GM19240 (cell line): ENCODE measurements at regions not wholly inside any gene's neighbourhood (a gene's known extent, or its start where the extent isn't known, plus 50 kb on each side); places are given as distances from the start of the nearest gene placed in this dataset.

Experiments used
- DNase-seq: peaks from one replicate; pipeline ENCODE4 v3.0.0; 2011; ENCODE audit warnings: low spot score; ENCODE audit not compliant: insufficient read length

DNA sequence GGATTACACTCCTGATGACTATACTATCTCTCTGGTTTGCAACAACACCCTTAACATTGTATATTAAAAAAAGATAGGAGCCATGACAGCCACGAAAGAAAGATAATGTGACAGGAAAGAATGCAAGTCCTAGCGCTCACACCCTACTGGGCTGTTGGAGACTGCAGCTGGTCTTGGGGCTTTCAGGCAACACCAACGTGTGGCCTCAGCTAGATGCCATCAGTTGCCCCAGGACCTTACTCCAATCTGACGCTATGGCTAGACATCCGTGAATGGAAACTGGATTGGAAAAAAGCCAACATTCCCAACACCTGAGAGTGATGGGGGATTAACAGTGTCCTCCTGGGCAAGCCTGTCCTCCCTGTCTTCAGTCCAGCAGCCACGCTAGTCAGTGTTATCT is 357.4 kb upstream of the GULP1 start:
- no peak for DNase-seq

DNA sequence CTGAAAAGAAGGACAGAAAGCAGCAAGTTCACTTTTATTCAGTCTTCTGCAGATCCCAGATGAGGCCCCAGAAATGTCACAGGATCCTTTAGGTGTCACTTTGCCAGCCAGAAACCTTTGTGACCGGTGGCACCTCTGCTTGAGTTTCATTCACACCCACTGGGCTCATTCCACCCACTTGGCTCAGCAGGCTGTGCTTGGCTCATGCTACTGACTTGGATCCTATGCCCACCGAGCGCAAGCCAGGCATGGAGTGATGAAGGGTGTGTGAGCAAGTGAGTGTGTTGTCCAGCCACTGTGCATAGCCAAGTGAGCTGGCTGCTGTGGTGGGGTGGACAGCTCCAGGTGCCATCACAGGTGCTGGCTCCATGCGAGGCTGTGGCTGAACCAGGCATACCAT is 357.0 kb upstream of the GULP1 start:
- no peak for DNase-seq

DNA sequence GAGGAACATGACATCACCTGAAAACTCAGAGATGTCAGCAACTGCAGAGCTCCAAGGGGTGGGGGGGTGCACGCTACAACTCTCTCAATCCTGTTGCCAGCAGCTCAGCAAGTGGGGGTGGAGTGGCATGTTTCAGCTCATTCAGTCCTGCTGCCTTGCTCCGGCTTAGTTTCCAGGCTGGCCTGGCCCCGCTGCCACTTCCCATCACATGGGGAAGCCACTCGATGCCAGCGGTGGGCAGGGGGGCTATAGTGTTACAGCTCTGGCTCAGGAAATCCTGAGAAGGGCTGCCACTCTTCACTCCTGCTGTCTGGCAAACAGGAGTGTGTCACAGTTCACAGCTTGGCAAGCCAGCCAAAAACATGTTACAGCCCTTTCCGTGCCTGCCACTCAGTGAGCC is 356.5 kb upstream of the GULP1 start:
- DNase-seq = no peak

GRCh38 chr2:187936228-187936627 is 355.4 kb upstream of the GULP1 start:
- no peak for DNase-seq

DNA sequence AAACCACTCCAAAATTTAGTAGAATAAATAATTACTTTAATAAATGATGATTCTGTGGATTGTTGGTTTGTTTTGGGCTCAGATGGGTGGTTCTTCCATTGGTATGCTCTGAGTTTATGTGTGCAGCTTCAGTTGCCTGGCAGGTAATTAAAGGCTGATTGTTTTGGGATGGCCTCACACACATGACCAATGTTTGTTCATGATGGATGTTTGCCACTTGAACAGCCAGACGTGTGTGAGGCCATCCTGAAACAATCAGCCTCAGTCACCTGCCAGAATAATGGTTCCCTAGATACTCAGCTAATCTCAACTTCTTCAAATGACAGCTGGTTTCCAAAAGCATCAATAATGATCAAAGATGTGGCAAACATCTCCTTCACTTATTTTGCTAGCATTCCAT is 352.5 kb upstream of the GULP1 start:
- no peak for DNase-seq

GRCh38 chr2:187942876-187943275 is 348.8 kb upstream of the GULP1 start:
- no peak for DNase-seq

- DNase-seq = no peak
Observed at GRCh38 chr2:187943772-187944369, 347.8 kb upstream of the GULP1 start.

GRCh38 chr2:187949859-187950258 is 341.8 kb upstream of the GULP1 start:
- no peak for DNase-seq

DNA sequence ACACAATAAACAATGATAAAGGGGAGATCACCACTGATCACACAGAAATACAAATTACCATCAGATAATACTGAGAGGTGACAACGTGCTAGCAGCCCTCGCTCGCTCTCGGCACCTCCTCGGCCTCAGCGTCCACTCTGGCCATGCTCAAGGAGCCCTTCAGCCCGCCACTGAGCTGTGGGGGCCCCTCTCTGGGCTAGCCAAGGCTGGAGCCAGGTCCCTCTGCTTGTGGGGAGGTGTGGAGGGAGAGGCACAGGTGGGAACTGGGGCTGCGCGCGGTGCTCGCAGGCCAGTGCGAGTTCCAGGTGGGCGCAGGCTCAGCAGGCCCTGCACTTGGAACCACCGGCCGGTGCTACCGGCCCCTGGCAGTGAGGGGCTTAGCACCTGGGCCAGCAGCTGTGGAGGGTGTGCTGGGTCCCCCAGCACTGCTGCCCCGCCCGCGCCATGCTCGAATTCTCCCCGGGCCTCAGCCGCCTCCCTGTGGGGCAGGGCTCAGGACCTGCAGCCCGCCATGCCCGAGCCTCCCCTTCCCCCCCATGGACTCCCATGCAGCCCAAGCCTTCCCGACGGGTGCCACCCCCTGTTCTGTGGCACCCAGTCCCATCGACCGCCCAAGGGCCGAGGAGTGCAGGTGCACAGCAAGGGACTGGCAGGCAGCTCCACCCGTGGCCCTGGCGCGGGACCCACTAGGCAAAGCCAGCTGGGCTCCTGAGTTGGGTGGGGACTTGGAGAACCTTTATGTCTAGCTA is 340.0 kb upstream of the GULP1 start:
- DNase-seq = no peak

DNA sequence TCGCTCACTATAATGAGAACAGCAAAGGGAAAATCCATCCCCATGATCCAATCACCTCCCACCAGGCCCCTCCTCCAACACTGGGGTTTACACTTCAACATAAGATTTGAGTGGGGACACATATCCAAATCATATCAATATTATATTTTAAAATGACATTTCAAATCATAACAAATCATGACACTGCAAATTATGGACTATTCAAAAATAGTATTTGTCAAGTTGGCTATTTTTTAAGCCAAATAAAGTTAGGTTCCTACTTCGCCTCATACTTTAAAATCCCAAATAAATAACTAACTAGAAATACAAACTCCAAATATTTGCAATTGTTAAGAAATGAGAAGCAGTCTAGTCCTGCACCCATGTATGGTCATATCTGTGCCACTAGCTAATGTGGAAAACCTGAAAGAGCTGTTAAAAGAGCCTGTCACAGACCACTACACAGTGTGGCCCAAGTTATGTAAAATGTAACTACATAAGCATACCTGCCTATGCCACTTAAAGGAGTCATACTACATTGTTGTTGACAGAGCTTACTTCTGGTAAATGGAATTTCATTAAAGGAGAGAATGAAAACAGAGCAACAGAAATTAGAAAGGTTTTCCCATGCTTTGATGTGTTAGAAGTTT is 334.7 kb upstream of the GULP1 start:
- no peak for DNase-seq

DNA sequence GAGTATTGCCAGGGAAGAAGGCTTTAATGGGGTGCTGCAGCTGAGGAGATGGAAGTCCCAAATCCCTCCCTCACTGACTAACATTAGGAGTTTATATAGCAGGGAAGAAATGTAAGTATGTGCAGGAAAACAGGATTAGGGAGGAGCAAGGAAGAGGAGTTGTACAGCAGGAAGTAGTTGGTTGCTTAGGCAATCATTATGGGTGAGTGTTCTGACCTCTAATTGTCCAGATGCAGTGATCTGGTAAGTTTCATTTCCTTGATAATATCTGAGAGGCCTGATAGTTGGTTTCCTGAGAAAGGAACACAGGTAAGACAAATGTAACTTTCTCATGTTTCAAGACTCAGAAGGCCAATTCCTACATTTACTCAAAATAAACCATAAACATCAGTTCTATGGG is 331.9 kb upstream of the GULP1 start:
- DNase-seq = no peak

- no peak for DNase-seq
Observed at GRCh38 chr2:187962538-187962937, 329.1 kb upstream of the GULP1 start.

DNA sequence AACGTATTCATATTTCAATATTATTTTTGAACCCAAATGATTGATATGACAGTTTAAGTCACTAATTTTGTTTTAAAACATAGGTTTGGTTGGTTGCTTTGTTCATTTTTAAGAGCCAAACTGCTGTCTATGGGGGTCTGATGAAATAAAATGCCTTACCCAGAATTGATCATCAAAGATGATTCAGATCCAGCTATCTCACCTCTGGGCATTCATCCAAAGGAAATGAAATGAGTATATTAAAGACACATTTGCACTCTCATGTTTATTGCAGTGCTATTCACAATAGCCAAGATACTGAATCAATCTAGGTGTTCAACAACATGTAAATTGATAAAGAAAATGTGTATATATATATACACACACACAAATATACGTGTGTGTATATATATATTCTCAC is 326.9 kb upstream of the GULP1 start:
- DNase-seq = no peak

DNA sequence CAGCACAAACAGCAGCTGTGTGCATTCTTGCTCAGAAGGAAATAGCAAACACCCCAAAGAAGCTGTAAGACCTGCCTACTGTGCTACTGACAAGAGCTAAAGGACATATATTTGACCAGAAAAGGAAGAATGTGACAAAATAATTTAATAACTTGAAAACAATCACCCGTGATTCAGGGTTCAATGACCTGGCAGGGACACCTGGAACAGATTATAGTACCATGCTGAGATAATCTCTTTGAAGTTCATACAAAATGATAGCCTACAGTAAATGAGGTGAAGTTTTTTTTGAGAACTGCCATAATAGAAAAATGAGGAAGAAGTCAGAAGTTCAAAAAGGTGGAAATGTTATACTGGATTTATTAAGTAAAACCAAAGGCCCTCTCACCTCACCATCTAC is 324.8 kb upstream of the GULP1 start:
- no peak for DNase-seq

- DNase-seq = no peak
Observed at GRCh38 chr2:187971893-187972292, 319.8 kb upstream of the GULP1 start.

- DNase-seq = no peak
Observed at GRCh38 chr2:187976259-187976985, 315.3 kb upstream of the GULP1 start.

GRCh38 chr2:187976986-187977333 is 314.7 kb upstream of the GULP1 start:
- DNase-seq = no peak

GRCh38 chr2:187978356-187978755 is 313.3 kb upstream of the GULP1 start:
- DNase-seq = no peak

- no peak for DNase-seq
Observed at GRCh38 chr2:187982668-187983067, 309.0 kb upstream of the GULP1 start.

DNA sequence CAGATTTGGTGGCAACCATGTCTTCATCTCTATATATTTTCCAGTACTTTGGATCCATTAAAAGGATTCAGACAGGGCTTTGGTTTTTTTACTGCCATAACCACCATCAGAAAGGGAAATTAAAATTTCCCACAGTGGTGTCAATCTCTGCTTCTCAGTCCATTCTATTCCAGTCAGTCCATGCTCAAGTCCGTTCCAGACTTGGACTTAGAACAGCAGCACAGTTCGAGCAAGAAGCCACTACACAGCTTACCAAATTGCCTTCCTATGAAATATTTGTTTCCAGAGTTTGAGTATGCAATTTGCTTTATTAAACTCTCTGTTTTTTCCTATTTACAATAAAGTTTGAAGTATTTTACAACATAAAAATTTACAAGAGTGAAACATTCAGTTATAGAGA is 306.5 kb upstream of the GULP1 start:
- DNase-seq = no peak

DNA sequence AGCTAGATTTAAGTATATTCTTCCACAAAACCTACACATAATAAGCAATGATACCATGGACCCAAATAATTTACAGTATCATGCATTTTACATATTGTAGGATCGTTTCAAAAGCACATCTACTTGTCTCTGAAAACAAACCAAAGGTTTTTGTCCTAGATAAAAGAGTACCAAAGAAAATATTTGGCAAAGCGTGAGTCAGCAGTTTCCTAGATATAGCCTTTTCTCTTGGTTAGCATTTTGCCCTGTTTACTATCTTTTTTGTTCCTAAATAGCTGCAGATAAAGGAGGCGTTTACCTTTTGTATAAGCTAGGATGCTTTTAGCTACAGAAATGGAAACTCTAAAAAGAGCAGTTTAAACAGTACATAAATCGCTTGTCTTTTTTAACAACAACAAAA is 305.8 kb upstream of the GULP1 start:
- no peak for DNase-seq

DNA sequence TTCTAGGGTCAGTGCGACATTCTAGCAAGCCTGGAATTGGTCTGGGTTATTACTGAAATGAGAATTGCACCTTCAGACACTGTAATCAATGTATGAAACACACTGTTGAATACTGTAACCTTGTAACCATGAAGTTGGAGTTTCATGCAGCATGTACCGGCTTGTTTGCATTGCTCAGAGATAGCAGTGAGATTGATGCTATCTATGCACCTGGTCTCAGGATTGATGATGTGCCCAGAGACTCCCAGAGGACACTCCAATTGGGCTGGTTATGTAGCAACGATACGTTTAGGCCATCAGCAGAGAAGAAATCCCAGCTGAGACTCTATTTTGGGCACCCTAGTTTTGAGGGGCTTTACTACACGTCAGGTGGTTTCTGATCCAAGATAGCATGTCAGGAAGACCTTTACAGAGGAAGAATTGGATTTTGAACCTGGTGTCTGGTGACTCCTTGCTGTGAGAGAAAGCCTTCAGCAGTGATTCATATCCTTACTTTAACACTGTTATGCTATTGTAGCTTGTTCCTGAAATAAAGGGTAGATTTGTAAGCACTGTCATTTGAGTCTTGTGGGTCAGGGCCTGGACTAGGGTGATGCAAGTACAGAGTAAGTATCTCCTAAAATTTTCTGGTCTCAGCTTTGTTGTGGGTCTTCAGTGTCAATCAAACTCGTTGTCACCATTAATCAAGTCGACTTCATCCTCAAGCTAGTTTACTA is 305.1 kb upstream of the GULP1 start:
- no peak for DNase-seq
